Peyer's patch (tissue), 4 donors: ENCODE measurements at regions not wholly inside any gene's neighbourhood (a gene's known extent, or its start where the extent isn't known, plus 50 kb on each side); places are given as distances from the start of the nearest gene placed in this dataset.

ENCODE experiments used
- DNase-seq, 3 donors: peaks; one replicate each; pipeline ENCODE4 v3.0.0-alpha.2; 2017 to 2019
- H3K27ac ChIP-seq, 4 donors: fragments of 200-600 bp; sonication (generic); one replicate each; pipeline ENCODE4 v1.5.1; 2016 to 2019
- H3K27me3 ChIP-seq, 2 donors: fragments of 200-600 bp; sonication (generic); one replicate each; pipeline ENCODE4 v1.5.1; 2019
- H3K36me3 ChIP-seq, 3 donors: fragments of 200-600 bp; sonication (generic); one replicate each; pipeline ENCODE4 v1.5.1; 2016 to 2019
- H3K4me1 ChIP-seq, 4 donors: fragments of 200-600 bp; sonication (generic); one replicate each; pipeline ENCODE4 v1.5.1; 2016 to 2019
- H3K4me3 ChIP-seq, 4 donors: fragments of 200-600 bp; sonication (generic); 1 replicate in 3 of 4; 2 replicates in 1 of 4; pipeline ENCODE4 v1.5.1; 2016 to 2019; ENCODE audit warnings: mild to moderate bottlenecking in 1 of 4
- H3K9me3 ChIP-seq, 4 donors: fragments of 200-600 bp; sonication (generic); one replicate each; pipeline ENCODE4 v1.5.1; 2016 to 2019; ENCODE audit warnings: mild to moderate bottlenecking in 1 of 4
- POLR2A ChIP-seq, 2 donors: fragments of 450-650 bp; IDR thresholded peaks; one replicate each; pipeline ENCODE4 v1.5.1; 2017; ENCODE audit warnings: antibody characterized with exemption in 2 of 2, mild to moderate bottlenecking in 2 of 2, moderate library complexity in 2 of 2
- TF ChIP-seq, protein P1 (sequence below), 6 experiments: fragments of 450-650 bp in 4 of 6; fragments of 200-600 bp in 2 of 6; sonication (generic) in 1 of 6; IDR thresholded peaks; one replicate each; pipeline ENCODE4 v1.5.1; 2017 to 2019; ENCODE audit warnings: antibody characterized with exemption in 6 of 6, mild to moderate bottlenecking in 3 of 6, moderate library complexity in 1 of 6

DNA sequence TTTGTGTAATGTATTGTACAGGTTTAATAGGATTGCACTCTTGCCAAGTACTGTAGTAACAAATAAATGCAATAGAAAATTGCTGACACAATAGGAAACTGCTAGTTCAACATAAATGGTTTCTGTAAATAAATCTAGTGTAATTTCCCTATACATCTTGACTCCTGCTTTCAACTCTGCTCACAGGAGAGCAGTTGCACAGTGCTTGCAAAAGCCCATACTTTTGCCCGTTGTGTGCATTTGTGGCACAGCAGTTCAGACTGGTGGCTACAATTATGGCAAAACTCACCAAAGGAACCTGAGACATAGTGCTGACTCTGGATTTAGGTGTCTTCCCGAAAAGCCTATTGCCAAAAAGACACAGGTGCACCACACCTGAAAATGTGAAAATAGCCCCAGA, 953.3 kb upstream of the SLC35B3 start:
- no peak overlapping the region for H3K27ac ChIP-seq
- H3K27me3 ChIP-seq: no peaks in the 10 kb centered on the region
- no peak overlapping the region for H3K4me3 ChIP-seq
- DNase-seq: no peak
- no peaks in the 10 kb centered on the region for H3K36me3 ChIP-seq
- TF ChIP-seq, protein P1, sequence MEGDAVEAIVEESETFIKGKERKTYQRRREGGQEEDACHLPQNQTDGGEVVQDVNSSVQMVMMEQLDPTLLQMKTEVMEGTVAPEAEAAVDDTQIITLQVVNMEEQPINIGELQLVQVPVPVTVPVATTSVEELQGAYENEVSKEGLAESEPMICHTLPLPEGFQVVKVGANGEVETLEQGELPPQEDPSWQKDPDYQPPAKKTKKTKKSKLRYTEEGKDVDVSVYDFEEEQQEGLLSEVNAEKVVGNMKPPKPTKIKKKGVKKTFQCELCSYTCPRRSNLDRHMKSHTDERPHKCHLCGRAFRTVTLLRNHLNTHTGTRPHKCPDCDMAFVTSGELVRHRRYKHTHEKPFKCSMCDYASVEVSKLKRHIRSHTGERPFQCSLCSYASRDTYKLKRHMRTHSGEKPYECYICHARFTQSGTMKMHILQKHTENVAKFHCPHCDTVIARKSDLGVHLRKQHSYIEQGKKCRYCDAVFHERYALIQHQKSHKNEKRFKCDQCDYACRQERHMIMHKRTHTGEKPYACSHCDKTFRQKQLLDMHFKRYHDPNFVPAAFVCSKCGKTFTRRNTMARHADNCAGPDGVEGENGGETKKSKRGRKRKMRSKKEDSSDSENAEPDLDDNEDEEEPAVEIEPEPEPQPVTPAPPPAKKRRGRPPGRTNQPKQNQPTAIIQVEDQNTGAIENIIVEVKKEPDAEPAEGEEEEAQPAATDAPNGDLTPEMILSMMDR (IDR thresholded peaks at IDR 0.05): no peak
- TF ChIP-seq POLR2A (IDR thresholded peaks at IDR 0.05): no peak
- H3K4me1 ChIP-seq: no peaks in the 10 kb centered on the region
- no peaks in the 10 kb centered on the region for H3K9me3 ChIP-seq

DNA sequence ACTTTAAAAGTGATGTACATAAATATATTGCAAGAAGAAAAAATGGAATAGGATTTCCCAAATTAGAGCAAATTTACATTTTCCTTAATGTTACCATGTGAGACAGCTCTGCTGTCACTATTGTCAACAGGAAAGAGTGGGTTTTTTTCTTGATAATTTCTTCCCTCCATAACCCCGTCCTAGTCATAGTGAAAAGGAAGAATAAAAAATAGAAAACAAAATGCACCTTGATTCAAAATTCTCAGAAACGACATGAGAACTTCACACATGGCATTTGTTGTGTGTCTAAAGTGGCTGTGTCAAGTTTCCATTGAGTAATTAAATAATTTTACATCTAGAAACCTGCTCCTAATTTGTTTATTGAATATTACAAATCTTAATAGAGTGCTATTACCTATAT, 945.2 kb upstream of the SLC35B3 start:
- Histone ChIP-seq H3K27ac (no peak overlapping the region), H3K27me3 (no peaks in the 10 kb centered on the region), H3K9me3 (no peaks in the 10 kb centered on the region), H3K4me3 (no peak overlapping the region), H3K4me1 (no peaks in the 10 kb centered on the region), H3K36me3 (no peaks in the 10 kb centered on the region)
- no peak for DNase-seq
- TF ChIP-seq POLR2A (IDR thresholded peaks at IDR 0.05): no peak
- TF ChIP-seq, protein P1 (IDR thresholded peaks at IDR 0.05): no peak

DNA sequence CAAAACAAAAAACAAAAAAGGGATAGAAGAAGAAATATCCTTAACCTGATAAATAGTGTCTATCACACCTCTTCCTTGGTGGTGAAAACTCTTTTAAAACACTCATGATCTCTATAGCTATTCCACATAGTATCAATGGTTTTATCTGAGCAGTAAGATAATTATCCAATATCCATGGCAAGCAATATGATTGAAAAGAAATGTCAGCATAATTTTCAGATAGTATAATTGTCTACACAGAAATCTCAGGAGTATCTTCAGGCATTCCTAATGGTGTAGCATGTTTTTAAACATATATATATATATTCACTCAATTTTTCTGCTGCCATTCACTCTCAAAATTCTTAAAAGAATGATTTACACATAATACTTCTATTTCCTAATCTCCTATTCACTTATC, 938.0 kb upstream of the SLC35B3 start:
- TF ChIP-seq, protein P1 (IDR thresholded peaks at IDR 0.05): no peak
- TF ChIP-seq POLR2A (IDR thresholded peaks at IDR 0.05): no peak
- no peaks in the 10 kb centered on the region for H3K4me1 ChIP-seq
- H3K27me3 ChIP-seq: no peaks in the 10 kb centered on the region
- H3K36me3 ChIP-seq: no peaks in the 10 kb centered on the region
- no peak for DNase-seq
- H3K4me3 ChIP-seq: no peak overlapping the region
- no peak overlapping the region for H3K27ac ChIP-seq
- H3K9me3 ChIP-seq: no peaks in the 10 kb centered on the region

DNA sequence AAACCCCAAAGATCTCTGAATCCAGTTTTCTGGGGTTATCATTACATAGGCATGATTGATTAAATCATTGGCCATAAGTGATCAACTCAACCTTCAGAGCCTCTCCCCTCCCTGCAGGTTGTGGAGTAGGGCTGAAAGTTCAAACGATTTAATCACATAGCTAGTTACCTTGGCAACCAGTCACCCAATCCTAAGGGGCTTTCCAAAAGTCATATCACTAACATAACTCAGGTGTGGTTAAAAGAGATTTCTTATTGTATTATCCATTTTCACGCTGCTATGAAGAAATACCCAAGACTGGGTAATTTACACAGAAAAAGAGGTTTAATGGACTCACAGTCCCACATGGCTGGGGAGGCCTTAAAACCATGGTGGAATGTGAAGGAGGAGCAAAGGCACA, 935.1 kb upstream of the SLC35B3 start:
- DNase-seq: no peak
- Histone ChIP-seq H3K36me3 (no peaks in the 10 kb centered on the region), H3K4me1 (no peaks in the 10 kb centered on the region), H3K4me3 (no peak overlapping the region), H3K27ac (no peak overlapping the region), H3K27me3 (no peaks in the 10 kb centered on the region), H3K9me3 (no peaks in the 10 kb centered on the region)
- TF ChIP-seq, protein P1 (IDR thresholded peaks at IDR 0.05): no peak
- TF ChIP-seq POLR2A (IDR thresholded peaks at IDR 0.05): no peak

DNA sequence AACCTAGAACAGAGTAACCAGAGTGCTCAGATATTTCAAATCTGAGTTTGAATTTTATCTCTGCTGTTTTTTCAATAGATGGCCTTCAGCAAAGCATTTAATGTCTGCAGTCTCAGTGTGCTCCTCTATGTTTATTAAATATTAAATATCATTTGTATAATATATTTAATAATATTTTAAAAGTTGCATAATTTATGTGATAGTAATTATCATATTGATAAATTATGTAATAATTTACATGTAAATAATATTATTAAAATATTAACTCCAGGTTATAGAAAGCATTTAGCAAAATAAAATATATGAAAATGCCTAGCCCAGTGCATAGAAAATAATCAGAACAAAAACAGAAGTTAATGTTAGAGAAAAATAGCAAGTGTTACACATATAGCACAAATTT, 930.0 kb upstream of the SLC35B3 start:
- H3K27me3 ChIP-seq: no peaks in the 10 kb centered on the region
- no peak overlapping the region for H3K4me3 ChIP-seq
- H3K27ac ChIP-seq: no peak overlapping the region
- DNase-seq: no peak
- TF ChIP-seq, protein P1 (IDR thresholded peaks at IDR 0.05): no peak
- TF ChIP-seq POLR2A (IDR thresholded peaks at IDR 0.05): no peak
- H3K9me3 ChIP-seq: no peaks in the 10 kb centered on the region
- H3K36me3 ChIP-seq: no peaks in the 10 kb centered on the region
- H3K4me1 ChIP-seq: no peaks in the 10 kb centered on the region

DNA sequence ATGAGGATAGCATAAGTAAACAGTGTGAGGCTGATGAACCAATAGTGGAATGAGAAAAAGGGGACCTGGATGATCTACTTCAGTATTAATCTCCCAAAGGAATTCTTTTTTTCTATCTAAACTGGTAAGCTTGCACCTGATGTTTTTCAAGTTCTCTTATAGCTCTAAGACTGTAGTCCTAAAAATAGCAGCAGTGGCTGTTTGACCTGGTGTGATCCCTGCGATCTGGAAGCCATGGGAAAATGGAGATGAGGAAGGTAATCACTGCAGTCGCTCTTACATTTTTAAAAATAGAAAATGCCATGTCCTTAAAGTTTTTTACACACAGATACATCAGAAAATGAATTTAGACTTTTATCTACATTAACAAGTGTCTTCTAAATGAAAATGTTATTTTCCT, 926.4 kb upstream of the SLC35B3 start:
- Histone ChIP-seq H3K4me3 (no peak overlapping the region), H3K27me3 (no peaks in the 10 kb centered on the region), H3K4me1 (no peaks in the 10 kb centered on the region), H3K9me3 (no peaks in the 10 kb centered on the region), H3K36me3 (no peaks in the 10 kb centered on the region), H3K27ac (no peak overlapping the region)
- DNase-seq: no peak
- TF ChIP-seq, protein P1 (IDR thresholded peaks at IDR 0.05): no peak
- TF ChIP-seq POLR2A (IDR thresholded peaks at IDR 0.05): no peak
